ENCODE measurements at regions not wholly inside any gene's neighbourhood (a gene's known extent, or its start where the extent isn't known, plus 50 kb on each side); places are given as distances from the start of the nearest gene placed in this dataset.
"Not testable (repeated sequence)": the region's sequence is repeated elsewhere in the genome, so short reads cannot be mapped to it uniquely, and the experiment has no call there.

GRCh38 chr2:237236188-237236587, 150.5 kb downstream of the COPS8 start:
- H3K36me3 Mint-ChIP-seq (ENCODE audit: unreplicated experiment) = peaks cover 10% of the 10 kb centered on the region
- no peak overlapping the region for H3K4me3 Mint-ChIP-seq (ENCODE audit: unreplicated experiment)
- no peaks in the 10 kb centered on the region for H3K9me3 Mint-ChIP-seq (ENCODE audit: unreplicated experiment)
- H3K27me3 Mint-ChIP-seq (ENCODE audit: unreplicated experiment) = peaks cover 3% of the 10 kb centered on the region
- no peak for DNase-seq
- H3K27ac Mint-ChIP-seq (ENCODE audit: unreplicated experiment) = no peak overlapping the region
- H3K4me1 Mint-ChIP-seq (ENCODE audit: low read depth, unreplicated experiment) = no peaks in the 10 kb centered on the region
- no peak for TF ChIP-seq CTCF (IDR thresholded peaks at IDR 0.05; ENCODE audit: partially characterized antibody, unreplicated experiment)

GRCh38 chr2:237238249-237238648, 152.6 kb downstream of the COPS8 start:
- DNase-seq = no peak
- H3K27me3 Mint-ChIP-seq (ENCODE audit: unreplicated experiment) = peaks cover 1% of the 10 kb centered on the region
- H3K4me1 Mint-ChIP-seq (ENCODE audit: low read depth, unreplicated experiment) = no peaks in the 10 kb centered on the region
- H3K4me3 Mint-ChIP-seq (ENCODE audit: unreplicated experiment) = no peak overlapping the region
- no peak overlapping the region for H3K27ac Mint-ChIP-seq (ENCODE audit: unreplicated experiment)
- no peak for TF ChIP-seq CTCF (IDR thresholded peaks at IDR 0.05; ENCODE audit: partially characterized antibody, unreplicated experiment)
- H3K9me3 Mint-ChIP-seq (ENCODE audit: unreplicated experiment) = no peaks in the 10 kb centered on the region
- peaks cover 16% of the 10 kb centered on the region for H3K36me3 Mint-ChIP-seq (ENCODE audit: unreplicated experiment)

- DNase-seq = no peak
- Mint-ChIP-seq H3K9me3 (ENCODE audit: unreplicated experiment) (no peaks in the 10 kb centered on the region), H3K27me3 (ENCODE audit: unreplicated experiment) (peaks cover 1% of the 10 kb centered on the region), H3K27ac (ENCODE audit: unreplicated experiment) (no peak overlapping the region), H3K36me3 (ENCODE audit: unreplicated experiment) (peaks cover 16% of the 10 kb centered on the region), H3K4me1 (ENCODE audit: low read depth, unreplicated experiment) (no peaks in the 10 kb centered on the region), H3K4me3 (ENCODE audit: unreplicated experiment) (no peak overlapping the region)
- no peak for TF ChIP-seq CTCF (IDR thresholded peaks at IDR 0.05; ENCODE audit: partially characterized antibody, unreplicated experiment)
Measured at GRCh38 chr2:237240252-237240651, 154.6 kb downstream of the COPS8 start.

GRCh38 chr2:237240868-237241267, 155.2 kb downstream of the COPS8 start:
- H3K27ac Mint-ChIP-seq (ENCODE audit: unreplicated experiment) = not testable (repeated sequence)

GRCh38 chr2:237242091-237242536, 156.4 kb downstream of the COPS8 start:
- Mint-ChIP-seq H3K4me1 (ENCODE audit: low read depth, unreplicated experiment) (no peaks in the 10 kb centered on the region), H3K36me3 (ENCODE audit: unreplicated experiment) (peaks cover 16% of the 10 kb centered on the region), H3K27me3 (ENCODE audit: unreplicated experiment) (peaks cover 1% of the 10 kb centered on the region), H3K9me3 (ENCODE audit: unreplicated experiment) (no peaks in the 10 kb centered on the region), H3K4me3 (ENCODE audit: unreplicated experiment) (no peak overlapping the region), H3K27ac (ENCODE audit: unreplicated experiment) (no peak overlapping the region)
- no peak for TF ChIP-seq CTCF (IDR thresholded peaks at IDR 0.05; ENCODE audit: partially characterized antibody, unreplicated experiment)
- no peak for DNase-seq

More at GRCh38 chr2:237240868-237241267, 155.2 kb downstream of the COPS8 start:
- H3K27me3 Mint-ChIP-seq (ENCODE audit: unreplicated experiment); H3K4me3 Mint-ChIP-seq (ENCODE audit: unreplicated experiment); H3K9me3 Mint-ChIP-seq (ENCODE audit: unreplicated experiment); DNase-seq; H3K4me1 Mint-ChIP-seq (ENCODE audit: low read depth, unreplicated experiment): not testable (repeated sequence)
- peaks cover 16% of the 10 kb centered on the region for H3K36me3 Mint-ChIP-seq (ENCODE audit: unreplicated experiment)

- Mint-ChIP-seq H3K4me3 (ENCODE audit: unreplicated experiment) (no peak overlapping the region), H3K27me3 (ENCODE audit: unreplicated experiment) (peaks cover 1% of the 10 kb centered on the region), H3K4me1 (ENCODE audit: low read depth, unreplicated experiment) (no peaks in the 10 kb centered on the region), H3K9me3 (ENCODE audit: unreplicated experiment) (no peaks in the 10 kb centered on the region), H3K27ac (ENCODE audit: unreplicated experiment) (no peak overlapping the region), H3K36me3 (ENCODE audit: unreplicated experiment) (peaks cover 16% of the 10 kb centered on the region)
- no peak for DNase-seq
- no peak for TF ChIP-seq CTCF (IDR thresholded peaks at IDR 0.05; ENCODE audit: partially characterized antibody, unreplicated experiment)
Measured at GRCh38 chr2:237243487-237243886, 157.8 kb downstream of the COPS8 start.

Data from glutamatergic neuron (in vitro differentiated cells).